Pons (tissue), 1 donor: ENCODE measurements at regions not wholly inside any gene's neighbourhood (a gene's known extent, or its start where the extent isn't known, plus 50 kb on each side); places are given as distances from the start of the nearest gene placed in this dataset.
"Not testable (repeated sequence)": the region's sequence is repeated elsewhere in the genome, so short reads cannot be mapped to it uniquely, and the experiment has no call there.

Experiments used
- DNase-seq: peaks from one replicate; pipeline ENCODE4 v3.0.0-alpha.2; 2016; ENCODE audit warnings: low spot score

DNA sequence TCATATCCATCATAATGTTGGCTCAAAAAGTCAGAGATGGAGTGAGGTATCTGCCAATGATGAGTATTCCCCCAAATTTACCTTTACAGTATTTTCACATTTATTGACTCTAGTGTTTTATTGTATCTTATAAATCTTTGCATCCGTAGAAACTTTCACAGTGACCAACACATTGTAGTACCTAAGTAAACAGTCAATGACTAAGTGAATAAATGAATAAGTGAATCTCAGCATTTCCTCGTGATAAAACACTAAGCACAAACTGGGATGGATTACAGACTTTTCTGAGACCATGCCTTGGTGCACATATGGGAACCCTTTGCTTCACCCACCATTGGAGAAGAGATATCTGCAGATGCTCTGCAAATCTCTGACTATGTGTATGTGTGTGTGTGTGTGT, 429.9 kb downstream of the NR4A2 start:
- no peak for DNase-seq

DNA sequence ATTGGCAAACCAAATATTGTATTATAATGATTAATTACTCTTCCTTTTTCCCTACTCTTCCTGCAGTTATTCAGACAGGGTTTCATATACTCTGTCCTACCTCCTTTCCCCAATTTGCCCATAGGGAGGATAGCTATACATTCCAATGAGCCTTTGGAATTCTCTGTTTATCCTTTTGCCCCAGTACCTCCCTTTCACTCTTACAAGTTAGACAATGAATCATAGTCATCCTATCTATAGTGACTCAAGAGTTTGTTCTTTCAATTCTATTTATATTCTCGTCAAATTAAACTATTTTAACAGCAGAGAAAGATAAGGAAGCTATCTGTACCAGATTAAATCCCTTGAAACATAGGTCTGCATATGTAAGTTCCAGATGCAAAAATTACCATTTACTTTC, 437.5 kb downstream of the NR4A2 start:
- no peak for DNase-seq

DNA sequence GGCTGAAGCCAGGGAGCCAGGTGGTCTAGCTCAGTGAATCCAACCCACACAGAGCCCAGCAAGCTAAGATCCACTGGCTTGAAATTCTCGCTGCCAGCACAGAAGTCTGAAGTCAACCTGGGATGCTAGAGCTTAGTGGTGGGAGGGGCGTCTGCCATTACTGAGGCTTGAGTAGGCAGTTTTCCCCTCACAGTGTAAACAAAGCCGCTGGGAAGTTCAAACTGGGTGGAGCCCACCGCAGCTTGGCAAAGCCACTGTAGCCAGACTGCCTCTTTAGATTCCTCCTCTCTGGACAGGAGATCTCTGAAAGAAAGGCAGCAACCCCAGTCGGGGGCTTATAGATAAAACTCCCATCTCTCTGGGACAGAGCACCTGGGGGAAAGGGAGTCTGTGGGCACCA, 452.1 kb downstream of the NR4A2 start:
- DNase-seq = not testable (repeated sequence)

DNA sequence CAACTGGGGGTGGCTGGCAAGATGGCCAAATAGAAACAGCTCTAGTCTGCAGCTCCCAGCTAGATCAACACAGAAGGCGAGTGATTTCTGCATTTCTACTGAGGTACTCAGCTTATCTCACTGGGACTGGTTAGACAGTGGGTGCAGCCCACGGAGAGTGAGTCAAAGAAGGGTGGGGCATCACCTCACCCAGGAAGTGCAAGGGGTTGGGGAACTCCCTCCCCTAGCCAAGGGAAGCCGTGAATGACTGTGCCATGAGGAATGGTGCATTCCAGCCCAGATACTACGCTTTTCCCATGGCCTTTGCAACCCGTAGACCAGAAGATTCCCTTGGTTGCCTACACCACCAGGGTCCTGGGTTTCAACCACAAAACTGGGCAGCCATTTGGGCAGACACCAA, 452.6 kb downstream of the NR4A2 start:
- not testable (repeated sequence) for DNase-seq

DNA sequence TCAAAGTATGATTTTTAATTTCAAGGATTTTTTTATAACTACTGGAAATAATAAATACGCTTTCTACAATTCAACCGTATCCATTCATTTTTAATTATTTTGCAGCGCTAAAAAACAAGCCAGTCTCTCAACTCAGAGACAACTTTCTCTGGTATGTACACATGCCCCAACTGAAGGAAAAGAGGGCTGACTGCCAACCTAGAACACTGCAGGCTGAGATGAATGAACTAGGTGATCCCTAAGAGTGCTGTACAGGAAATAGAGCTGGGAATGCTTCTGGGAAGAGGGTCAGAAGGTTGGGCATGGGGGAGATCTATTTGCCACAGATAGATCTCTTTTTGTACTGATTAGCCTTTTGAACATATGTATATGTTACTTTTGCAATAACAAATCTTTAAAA, 460.1 kb downstream of the NR4A2 start:
- no peak for DNase-seq

DNA sequence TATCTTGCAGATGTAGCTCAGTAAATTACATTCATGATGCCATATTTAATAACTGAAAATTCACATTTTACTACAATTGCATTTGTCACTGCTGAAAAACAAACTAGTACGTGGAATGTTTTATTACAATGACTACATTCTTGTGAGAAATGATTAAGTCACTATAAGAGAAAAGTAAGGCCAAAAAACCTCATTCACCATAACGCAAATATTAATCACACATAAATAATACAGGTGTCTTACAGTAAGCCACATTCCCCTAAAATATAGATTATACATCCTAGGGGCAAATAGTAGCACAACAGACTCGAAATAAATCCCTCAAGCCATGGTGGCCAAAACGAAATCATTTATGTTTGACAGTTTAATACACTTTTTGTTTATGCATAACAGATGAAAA, 460.6 kb downstream of the NR4A2 start:
- DNase-seq = no peak

DNA sequence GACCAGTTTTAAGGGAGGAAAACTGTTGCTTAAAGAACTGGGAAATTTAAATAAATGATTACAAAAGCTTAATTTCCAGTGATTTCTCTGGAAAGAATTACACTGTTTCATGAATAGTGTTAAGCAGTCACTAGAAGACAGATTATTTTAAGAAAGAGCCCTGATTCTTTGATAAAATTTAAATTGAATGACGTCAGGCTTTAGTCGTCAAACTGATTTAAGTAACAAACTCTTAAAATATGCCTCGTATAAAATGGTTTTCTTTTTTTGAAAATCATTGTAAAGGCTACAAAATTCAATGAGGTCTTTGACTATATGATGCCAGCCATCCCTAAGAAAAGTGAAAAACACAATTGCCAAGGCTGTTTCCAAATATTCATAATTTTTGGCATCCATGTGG, 465.0 kb downstream of the NR4A2 start:
- no peak for DNase-seq

DNA sequence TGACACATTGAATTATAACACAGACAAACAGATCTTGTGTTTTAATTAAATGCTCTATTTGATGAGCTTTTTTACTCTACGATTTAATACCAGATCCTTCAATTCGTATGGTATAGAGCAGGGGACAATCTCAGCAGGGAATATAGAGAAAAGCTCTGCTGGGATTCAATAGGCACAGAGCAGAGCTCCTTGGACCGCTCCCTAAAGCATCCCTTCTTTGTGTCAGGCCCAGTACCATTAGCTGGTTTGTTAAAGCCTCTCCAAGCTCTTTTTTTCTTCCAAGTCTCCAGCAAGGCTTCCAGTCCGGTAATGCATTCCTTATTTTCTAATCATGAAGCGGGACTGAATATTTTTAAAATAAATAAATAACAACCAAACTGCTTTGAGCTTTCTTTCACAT, 466.0 kb downstream of the NR4A2 start:
- no peak for DNase-seq

DNA sequence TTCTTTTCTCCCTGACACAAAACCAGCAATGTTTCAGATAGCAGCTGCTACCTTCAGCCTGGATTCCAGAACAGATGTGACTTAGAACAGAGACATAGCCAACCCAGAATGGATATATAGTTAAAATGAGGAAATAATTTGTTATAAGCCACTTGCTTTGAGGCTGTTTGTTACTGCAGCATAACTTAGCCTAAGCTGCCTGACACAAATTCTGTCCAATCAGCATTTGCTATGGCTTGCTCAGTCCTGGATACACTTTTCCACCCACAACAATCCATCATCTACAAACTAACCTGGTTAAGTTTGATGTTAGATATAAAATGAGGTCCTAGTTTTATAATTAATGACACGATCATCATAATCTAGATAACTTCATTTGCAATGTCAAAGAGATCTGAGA, 480.4 kb downstream of the NR4A2 start:
- no peak for DNase-seq

DNA sequence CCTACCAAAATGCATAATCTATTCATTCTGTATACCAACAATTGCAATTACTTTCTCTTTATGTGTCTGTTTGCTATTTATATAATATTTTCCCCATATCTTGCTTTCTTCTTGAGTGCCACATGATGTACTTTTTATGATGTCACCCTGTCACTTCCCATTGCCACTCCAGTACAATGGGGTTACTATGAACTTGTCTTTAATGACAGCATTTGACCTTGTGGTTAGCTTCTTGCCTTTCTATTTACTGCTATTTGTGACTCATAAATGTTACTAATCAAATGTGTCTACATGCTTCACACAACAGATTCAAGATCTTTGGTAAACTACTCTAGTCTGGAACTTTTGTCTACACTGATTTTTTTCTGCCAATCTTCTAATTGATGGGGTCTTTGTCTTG, 486.3 kb downstream of the NR4A2 start:
- DNase-seq = no peak

DNA sequence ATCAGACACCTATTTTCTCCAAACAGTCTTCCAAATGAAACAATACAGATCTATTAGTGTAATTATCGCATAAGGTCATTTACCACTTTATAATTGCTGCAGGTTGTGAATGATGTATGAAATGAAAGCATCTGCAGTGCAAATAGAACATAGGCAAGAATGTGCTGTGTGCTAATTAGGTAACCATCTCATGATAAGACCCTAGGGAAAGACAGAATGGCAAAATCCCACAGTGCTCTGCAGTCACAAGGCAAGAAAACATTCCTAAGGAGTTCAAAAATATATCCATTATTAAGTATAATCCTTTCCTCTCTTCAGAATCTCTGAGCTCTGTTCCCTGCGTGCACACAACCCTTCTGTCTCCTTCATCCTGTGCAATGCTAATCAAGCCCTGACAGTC, 488.1 kb downstream of the NR4A2 start:
- DNase-seq = no peak

DNA sequence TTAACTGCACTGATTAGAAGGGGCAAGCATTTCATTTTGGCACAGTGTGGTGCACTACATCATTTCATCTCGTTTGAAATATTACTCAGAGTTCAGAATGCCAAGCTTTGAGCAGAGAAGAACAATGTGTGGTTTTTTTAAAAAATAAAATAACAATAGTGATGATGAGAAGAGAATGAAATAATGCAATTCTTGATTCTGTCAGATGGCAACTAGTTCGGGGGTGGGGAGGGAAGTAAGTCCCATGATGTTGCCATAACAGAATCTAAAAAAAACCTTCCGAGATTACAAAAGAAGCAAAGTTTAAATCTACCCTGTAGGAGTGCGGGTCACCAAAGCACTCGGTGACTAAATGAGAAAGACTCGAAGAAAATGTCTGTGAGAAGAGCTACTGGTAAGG, 490.4 kb downstream of the NR4A2 start:
- DNase-seq = no peak

DNA sequence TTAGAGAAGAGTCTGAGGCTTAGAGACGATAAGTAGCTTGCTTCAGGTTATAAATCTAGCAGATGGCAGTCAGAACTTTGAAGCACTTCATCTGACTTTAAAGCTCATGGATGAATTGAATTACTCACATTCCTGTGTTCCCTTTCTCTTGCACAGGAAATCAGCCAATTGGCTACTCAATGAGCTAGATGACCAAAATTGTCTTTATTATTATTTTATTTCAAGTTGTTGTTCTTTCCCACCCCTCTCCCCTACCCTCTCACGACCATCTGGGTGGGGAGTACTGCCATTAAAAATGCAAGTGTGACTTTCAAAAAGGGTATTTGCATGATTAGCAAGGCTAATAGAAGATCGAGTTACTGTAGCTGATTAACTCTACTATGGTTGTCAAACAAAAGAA, 491.1 kb downstream of the NR4A2 start:
- DNase-seq = no peak

DNA sequence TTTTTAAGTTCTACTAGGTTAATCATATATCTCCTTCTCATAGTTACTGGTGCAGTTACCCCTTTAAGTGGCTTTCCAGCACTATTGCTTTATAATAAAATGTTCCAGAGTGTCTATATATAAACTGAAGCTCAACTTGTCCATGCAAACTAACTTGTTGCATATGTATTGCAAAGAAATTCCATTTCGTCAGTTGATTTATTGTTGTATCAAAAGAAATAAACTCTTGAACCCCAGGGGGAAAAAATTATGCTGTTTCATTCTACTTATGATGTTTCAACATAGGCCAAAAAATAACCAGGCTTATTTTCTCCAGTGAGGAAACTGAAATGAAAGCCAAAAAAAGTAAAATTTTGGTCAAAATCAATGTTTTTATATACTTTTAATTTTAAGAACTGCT, 491.9 kb downstream of the NR4A2 start:
- no peak for DNase-seq

DNA sequence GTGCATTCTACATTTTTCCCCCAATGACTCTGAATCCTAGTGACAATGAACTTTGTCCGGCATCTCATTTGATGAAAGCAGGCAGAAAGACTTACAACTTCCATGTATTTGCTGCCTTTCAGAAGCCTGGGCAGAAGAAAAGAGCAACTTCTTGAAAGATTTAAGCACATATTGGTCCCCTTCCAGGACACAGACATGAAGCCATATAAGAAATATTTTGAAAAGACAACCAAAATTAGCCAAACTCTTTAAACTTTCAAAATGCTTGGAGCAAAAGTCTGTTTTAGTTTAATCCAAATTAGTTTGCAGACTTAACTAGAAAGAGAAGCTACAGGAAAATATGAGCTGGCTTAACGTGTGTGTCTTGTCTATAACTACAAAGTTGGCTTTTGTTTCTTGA, 492.5 kb downstream of the NR4A2 start:
- no peak for DNase-seq

DNA sequence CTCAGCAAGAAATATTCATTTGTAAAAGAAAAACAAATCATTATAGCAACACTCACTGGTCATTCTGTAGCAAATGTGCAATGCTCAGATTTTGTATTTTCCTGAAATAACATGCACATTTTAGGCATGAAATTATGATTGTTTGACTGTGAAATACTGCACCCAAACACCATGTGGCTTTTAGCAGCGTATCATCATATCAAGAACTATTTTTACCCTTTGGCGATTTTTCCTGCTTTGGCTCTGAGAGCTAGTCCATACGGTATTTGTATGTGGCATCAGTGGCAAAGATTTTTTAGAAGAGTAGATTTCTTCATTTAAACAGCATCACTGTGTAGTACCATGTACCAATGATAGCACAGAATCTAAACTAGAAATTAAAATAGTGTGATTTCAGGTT, 493.1 kb downstream of the NR4A2 start:
- DNase-seq = no peak

DNA sequence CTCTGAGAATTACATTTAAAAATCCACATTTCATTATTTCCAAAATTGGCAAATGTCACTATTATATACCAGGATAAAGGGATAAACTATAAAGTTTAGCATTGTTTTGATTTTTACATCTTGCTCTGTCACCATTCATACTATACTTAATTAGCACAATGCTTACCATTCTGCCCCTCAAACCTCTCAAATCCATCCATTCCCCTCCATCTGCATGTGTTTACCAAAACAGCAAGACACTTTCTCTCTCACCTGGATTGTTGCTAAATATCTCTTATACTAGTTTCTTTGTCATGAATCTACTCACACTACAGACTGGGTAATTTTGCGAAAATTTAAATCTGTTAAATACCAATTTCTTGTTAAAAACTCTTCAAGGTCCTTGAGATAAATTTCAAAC, 496.1 kb downstream of the NR4A2 start:
- DNase-seq = no peak

DNA sequence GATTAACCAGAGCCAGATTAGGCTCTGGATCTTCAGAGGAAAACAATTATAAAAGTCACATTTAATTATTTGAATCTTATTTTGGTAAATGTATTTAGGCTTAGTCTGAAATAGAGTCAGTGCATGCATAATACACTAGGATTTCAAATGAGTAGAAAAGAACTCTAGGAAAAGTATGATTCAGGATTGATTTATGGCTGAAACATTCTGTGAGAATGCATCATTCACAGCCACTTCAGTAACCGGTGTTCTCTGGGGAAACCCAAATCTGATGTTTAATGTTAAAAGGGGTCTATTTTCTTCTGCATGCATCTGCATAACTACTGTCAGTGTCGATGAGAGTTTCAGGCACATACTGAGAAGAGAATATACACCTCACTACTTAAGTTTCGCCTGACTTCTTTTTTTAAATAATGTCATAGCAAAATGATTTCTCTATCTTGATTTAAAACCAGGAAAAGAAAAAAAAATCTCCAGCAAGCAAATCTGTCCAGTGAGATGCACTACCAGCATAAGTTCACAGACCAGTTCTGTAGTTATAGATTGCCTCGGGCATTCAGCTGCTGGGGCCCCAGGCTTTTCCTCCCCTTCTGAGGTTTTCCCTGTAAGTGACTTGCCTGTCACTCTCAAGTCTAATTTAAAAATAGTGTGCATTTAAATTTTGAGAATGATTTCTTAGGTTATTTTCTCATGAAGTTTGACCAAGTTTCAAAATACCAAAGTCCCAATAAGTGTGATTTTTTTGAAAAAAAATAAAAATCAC, 501.5 kb downstream of the NR4A2 start:
- DNase-seq = no peak

DNA sequence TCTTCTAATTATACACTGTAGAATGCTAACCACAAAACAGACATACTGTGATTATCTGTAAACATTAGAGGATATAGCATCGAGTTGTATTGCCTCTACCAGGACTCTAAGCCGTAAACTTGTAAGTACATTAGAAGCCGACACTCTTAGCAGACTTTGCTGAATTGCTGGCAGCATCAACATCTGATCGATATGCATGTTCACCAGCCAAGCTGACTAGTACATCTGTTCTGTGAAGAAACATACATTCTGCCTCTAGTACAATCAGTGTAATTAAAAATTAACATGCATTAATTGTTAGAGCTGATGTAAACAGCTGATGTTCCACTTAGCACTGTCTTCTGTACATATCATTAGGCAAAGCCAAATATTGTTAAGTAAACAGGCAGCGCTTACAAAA, 502.2 kb downstream of the NR4A2 start:
- DNase-seq = no peak

DNA sequence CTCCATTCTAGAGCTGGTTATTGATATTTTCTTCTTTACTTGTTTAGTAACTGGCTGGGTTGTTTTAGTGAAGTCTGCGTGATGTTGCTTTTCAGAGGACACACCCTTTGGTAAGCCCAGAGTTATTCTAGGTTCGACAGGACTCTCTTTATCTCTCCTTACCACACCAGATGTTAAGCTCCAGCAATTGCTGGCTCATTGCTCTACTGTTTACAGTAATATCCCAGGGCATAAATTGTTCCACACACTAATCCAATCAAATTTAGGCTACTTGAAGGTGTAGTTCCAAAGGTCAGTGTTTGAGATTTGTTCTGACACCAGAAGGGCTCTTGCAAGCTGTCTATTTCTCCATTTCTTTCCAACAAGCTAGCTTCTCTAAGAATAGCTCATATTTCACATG, 506.6 kb downstream of the NR4A2 start:
- DNase-seq = no peak

DNA sequence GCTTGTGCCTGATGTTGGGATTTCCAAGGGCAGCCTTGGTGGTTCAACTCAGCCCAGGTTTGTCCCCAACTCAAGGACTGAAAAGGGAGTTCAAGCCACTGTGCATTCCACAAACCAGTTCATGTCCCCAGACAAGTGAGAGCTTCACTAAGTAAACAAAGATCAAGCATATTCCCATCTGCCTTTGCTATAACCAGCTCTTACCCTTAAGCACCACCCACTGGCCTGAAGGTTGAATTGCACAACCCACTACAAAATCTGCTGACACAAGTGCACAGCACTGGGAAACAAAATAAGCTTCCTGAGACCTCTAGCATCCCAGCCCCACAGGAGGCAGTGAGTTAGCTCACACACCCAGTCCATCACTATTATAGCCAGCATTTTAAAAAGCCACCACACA, 516.7 kb downstream of the NR4A2 start:
- peak; percentile 70 for DNase-seq

DNA sequence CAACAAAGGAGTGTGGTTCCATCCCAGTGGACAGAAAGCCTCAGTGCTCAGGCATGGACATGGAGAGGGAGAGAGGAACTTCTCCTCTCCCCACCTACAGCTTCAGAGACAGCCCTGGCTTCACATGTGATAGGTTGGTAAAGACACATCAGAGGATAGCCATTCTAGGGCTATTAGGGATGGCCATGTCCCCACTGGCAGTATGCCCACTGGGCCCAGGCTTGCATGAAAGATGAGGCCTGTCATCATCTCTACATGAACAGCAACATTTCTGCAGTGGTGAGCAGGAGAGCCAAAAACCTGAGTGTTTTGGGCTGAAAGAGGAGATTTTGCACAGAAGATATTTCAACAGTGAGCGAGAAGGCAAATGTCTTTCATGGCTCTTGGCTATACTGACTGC, 517.2 kb downstream of the NR4A2 start:
- DNase-seq = no peak

DNA sequence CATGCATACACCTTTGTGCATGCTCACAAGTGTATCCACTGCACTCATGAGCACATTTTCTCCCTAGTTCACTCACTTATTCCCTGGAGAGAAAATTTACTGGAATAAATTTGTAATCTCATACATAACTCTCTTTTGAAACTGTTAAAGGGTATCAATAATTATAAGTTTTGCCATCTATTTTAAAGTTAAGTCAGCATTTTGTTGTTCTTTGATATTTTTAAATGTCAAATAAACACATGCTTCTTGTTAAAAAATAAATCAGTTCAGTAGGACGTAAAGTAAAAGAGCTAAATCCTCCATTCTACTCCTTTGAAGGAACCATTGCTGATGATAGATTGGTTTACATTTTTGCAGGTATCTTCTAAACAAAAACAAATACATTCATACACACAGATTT, 522.1 kb downstream of the NR4A2 start:
- DNase-seq = no peak

DNA sequence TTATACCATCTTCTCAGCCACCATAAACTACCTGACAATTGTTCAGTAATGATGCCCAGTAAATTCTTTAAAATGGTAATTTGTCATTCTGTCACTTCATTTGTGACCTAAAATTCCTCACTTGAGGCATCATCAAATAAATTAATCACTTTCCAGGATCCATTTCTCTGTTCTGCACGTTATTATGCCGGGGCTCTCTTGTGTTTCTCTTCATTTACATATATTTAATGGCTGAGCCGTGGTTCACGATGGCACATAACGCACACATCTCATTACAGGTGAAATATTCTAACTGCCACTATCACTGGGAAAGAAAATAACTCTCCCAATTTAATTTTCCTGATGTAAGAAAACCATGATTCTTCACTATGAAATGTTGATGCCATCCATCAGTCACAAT, 529.6 kb downstream of the NR4A2 start:
- no peak for DNase-seq

DNA sequence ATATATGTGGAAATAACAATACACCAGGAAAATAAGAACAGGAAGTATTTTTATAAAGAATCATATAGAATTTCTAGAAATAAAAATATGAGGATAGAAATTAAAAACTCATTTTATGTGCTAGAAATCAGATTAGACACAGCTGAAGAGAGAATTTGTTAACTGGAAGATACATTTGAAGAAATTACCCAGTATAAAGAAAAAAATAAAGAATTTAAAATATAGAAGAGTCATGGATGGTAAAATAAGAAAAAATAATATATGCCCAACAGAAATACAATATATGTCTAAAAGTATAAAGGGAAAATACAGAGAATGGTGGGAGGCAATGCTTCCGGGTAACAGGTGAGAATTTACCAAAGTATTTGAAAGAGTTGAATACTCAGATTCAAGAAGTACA, 539.9 kb downstream of the NR4A2 start:
- no peak for DNase-seq
